SK-N-SH (cell line): ENCODE measurements at regions not wholly inside any gene's neighbourhood (a gene's known extent, or its start where the extent isn't known, plus 50 kb on each side); places are given as distances from the start of the nearest gene placed in this dataset.

ENCODE experiments used
- CTCF ChIA-PET: fragments of 300-600, 350-600 bp; formaldehyde crosslinking; extraction: SDS; loops from one replicate; lab custom pipeline; 2021; lab: Yijun Ruan, JAX
- POLR2A ChIA-PET: fragments of 350-600 bp; sonication (Branson Sonifier 250); formaldehyde crosslinking; extraction: SDS; loops from one replicate; lab custom pipeline; 2020; ENCODE audit warnings: antibody characterized with exemption, inconsistent platforms; lab: Yijun Ruan, JAX
- DNase-seq: peaks from one replicate; pipeline ENCODE4 v3.0.0; 2012
- H2AFZ ChIP-seq: fragments of 200-600 bp; sonication (generic); 2 replicates; pipeline ENCODE4 v1.8.1; 2016; ENCODE audit warnings: antibody characterized with exemption, mild to moderate bottlenecking, low read depth
- H3F3A ChIP-seq: fragments of 200-600 bp; sonication (generic); replicated peaks from 2 replicates; pipeline ENCODE3; 2016; ENCODE audit warnings: antibody characterized with exemption, mild to moderate bottlenecking; ENCODE audit not compliant: insufficient read depth
- H3K27ac ChIP-seq, 2 experiments: fragments of 200-500 bp in 1 of 2; fragments of 200-600 bp in 1 of 2; sonication (Bioruptor generic) in 1 of 2; sonication (generic), shearing (Covaris generic) in 1 of 2; 2 replicates each; pipeline versions ENCODE4 v1.5.1 to v1.6.1; 2014 to 2016; ENCODE audit warnings: low read depth in 2 of 2, inconsistent platforms in 1 of 2, low read length in 1 of 2, mild to moderate bottlenecking in 1 of 2, mixed read lengths in 1 of 2
- H3K27me3 ChIP-seq: fragments of 200-600 bp; sonication (generic), shearing (Covaris generic); 2 replicates; pipeline ENCODE4 v1.6.1; 2016; ENCODE audit warnings: mixed run types; ENCODE audit not compliant: insufficient read depth
- H3K36me3 ChIP-seq, 2 experiments: fragments of 200-500 bp in 1 of 2; fragments of 200-600 bp in 1 of 2; sonication (Bioruptor generic) in 1 of 2; sonication (generic) in 1 of 2; replicated peaks in 1 of 2; 2 replicates each; pipeline versions ENCODE3 to v1.5.1; 2014 to 2016; ENCODE audit warnings: low read length in 1 of 2, mild to moderate bottlenecking in 1 of 2; ENCODE audit not compliant: insufficient read depth in 2 of 2, control insufficient read depth in 1 of 2
- H3K4me1 ChIP-seq, 2 experiments: fragments of 200-500 bp in 1 of 2; fragments of 200-600 bp in 1 of 2; sonication (Bioruptor generic) in 1 of 2; sonication (generic), shearing (Covaris generic) in 1 of 2; 2 replicates each; pipeline versions ENCODE4 v1.5.1 to v1.6.1; 2014 to 2016; ENCODE audit warnings: low read depth in 1 of 2, low read length in 1 of 2, mixed run types in 1 of 2; ENCODE audit not compliant: insufficient read depth in 2 of 2, control insufficient read depth in 1 of 2
- H3K4me2 ChIP-seq: fragments of 200-600 bp; sonication (generic), shearing (Covaris generic); 2 replicates; pipeline ENCODE4 v1.6.1; 2017; ENCODE audit warnings: mixed run types
- H3K4me3 ChIP-seq, 2 experiments: fragments of 200-500 bp in 1 of 2; fragments of 200-600 bp in 1 of 2; sonication (Bioruptor generic) in 1 of 2; sonication (generic), shearing (Covaris generic) in 1 of 2; 2 replicates each; pipeline versions ENCODE4 v1.5.1 to v1.8.1; 2014 to 2016; ENCODE audit warnings: low read depth in 2 of 2, inconsistent platforms in 1 of 2, low read length in 1 of 2, mild to moderate bottlenecking in 1 of 2, mixed read lengths in 1 of 2, moderate library complexity in 1 of 2
- H3K79me2 ChIP-seq: fragments of 200-600 bp; sonication (generic); 2 replicates; pipeline ENCODE4 v1.8.1; 2017; ENCODE audit warnings: mild to moderate bottlenecking; ENCODE audit not compliant: insufficient read depth
- H3K9ac ChIP-seq: fragments of 200-600 bp; sonication (generic); 2 replicates; pipeline ENCODE4 v1.6.1; 2017; ENCODE audit warnings: mixed run types
- H3K9me2 ChIP-seq: fragments of 200-600 bp; sonication (generic); 2 replicates; pipeline ENCODE4 v1.6.1; 2017; ENCODE audit warnings: mixed run types
- H3K9me3 ChIP-seq: fragments of 200-600 bp; sonication (generic); 2 replicates; pipeline ENCODE4 v1.6.1; 2017; ENCODE audit warnings: mixed run types, mild to moderate bottlenecking, moderate library complexity
- H4K20me1 ChIP-seq: fragments of 200-600 bp; sonication (generic); 2 replicates; pipeline ENCODE4 v1.6.1; 2017; ENCODE audit warnings: mild to moderate bottlenecking, mixed run types; ENCODE audit not compliant: insufficient read depth
- CHD2 ChIP-seq: fragments of 150-350 bp; IDR thresholded peaks from 2 replicates; pipeline ENCODE4 v1.6.1; 2018; ENCODE audit warnings: low read length; ENCODE audit not compliant: partially characterized antibody
- CTCF ChIP-seq: fragments of 200-600 bp; sonication (generic); IDR thresholded peaks from 2 replicates; pipeline ENCODE4 v1.6.1; 2017; ENCODE audit warnings: antibody characterized with exemption, mild to moderate bottlenecking, moderate library complexity
- ELF1 ChIP-seq: IDR thresholded peaks from 2 replicates; pipeline ENCODE4 v1.4.0; 2012
- EZH2phosphoT487 ChIP-seq: fragments of 200-600 bp; sonication (generic); IDR thresholded peaks from 2 replicates; pipeline ENCODE4 v1.6.1; 2017; ENCODE audit warnings: low read depth, mixed run types, mild to moderate bottlenecking, antibody characterized with exemption, moderate library complexity, borderline replicate concordance
- FOXJ3 ChIP-seq: sonication (generic); formaldehyde crosslinking; IDR thresholded peaks from 2 replicates; pipeline ENCODE4 v1.5.1; 2020; ENCODE audit warnings: mild to moderate bottlenecking, missing genetic modification reagents
- JUND ChIP-seq: IDR thresholded peaks from 2 replicates; pipeline ENCODE4 v1.4.0; 2012
- MXI1 ChIP-seq: IDR thresholded peaks from 2 replicates; pipeline ENCODE4 v1.6.1; 2012; ENCODE audit warnings: mild to moderate bottlenecking, low read depth, low read length, improper control_type of control experiment
- NFIC ChIP-seq: IDR thresholded peaks from 2 replicates; pipeline ENCODE4 v1.4.0; 2012; ENCODE audit warnings: borderline replicate concordance
- POLR2AphosphoS5 ChIP-seq: IDR thresholded peaks from 2 replicates; pipeline ENCODE4 v1.6.1; 2012; ENCODE audit warnings: low read depth, low read length
- RFX5 ChIP-seq: IDR thresholded peaks from 2 replicates; pipeline ENCODE4 v1.6.1; 2012; ENCODE audit warnings: mild to moderate bottlenecking, improper control_type of control experiment, low read length
- SMC3 ChIP-seq: IDR thresholded peaks from 2 replicates; pipeline ENCODE4 v1.6.1; 2012; ENCODE audit warnings: low read depth, low read length, improper control_type of control experiment
- WGBS: methylation state at CpG from one replicate; pipeline ENCODE4 v1.1.6; 2017; ENCODE audit warnings: low lambda C conversion rate; 5-methylcytosine and 5-hydroxymethylcytosine counted together
- TF ChIP-seq, protein P1 (sequence below): IDR thresholded peaks from 2 replicates; pipeline ENCODE4 v1.6.1; 2012; ENCODE audit warnings: mild to moderate bottlenecking, low read depth, low read length, moderate library complexity
- TF ChIP-seq, protein P2 (sequence below): fragments of 150-350 bp; IDR thresholded peaks from 2 replicates; pipeline ENCODE4 v1.6.1; 2016; ENCODE audit warnings: mild to moderate bottlenecking, low read depth, low read length
- TF ChIP-seq, protein P3 (sequence below): fragments of 150-350 bp; IDR thresholded peaks from 2 replicates; pipeline ENCODE4 v1.6.1; 2017; ENCODE audit warnings: antibody characterized with exemption, low read length, low read depth, borderline replicate concordance

- H3K27me3 ChIP-seq: no peaks in the 10 kb centered on the region
- no peak overlapping the region for H3K9ac ChIP-seq
- no peaks in the 10 kb centered on the region for H3K4me1 ChIP-seq
- CTCF ChIA-PET: no interaction called here
- POLR2A ChIA-PET: no interaction called here
- no peaks in the 10 kb centered on the region for H3K79me2 ChIP-seq
- H3K36me3 ChIP-seq: no peaks in the 10 kb centered on the region
- no peaks in the 10 kb centered on the region for H3F3A ChIP-seq
- no peak for DNase-seq
- H2AFZ ChIP-seq: no peak overlapping the region
- no peak overlapping the region for H3K27ac ChIP-seq
- no peaks in the 10 kb centered on the region for H3K9me3 ChIP-seq
- H3K9me2 ChIP-seq: no peaks in the 10 kb centered on the region
- H3K4me3 ChIP-seq: no peak overlapping the region
- TF ChIP-seq, protein P1, sequence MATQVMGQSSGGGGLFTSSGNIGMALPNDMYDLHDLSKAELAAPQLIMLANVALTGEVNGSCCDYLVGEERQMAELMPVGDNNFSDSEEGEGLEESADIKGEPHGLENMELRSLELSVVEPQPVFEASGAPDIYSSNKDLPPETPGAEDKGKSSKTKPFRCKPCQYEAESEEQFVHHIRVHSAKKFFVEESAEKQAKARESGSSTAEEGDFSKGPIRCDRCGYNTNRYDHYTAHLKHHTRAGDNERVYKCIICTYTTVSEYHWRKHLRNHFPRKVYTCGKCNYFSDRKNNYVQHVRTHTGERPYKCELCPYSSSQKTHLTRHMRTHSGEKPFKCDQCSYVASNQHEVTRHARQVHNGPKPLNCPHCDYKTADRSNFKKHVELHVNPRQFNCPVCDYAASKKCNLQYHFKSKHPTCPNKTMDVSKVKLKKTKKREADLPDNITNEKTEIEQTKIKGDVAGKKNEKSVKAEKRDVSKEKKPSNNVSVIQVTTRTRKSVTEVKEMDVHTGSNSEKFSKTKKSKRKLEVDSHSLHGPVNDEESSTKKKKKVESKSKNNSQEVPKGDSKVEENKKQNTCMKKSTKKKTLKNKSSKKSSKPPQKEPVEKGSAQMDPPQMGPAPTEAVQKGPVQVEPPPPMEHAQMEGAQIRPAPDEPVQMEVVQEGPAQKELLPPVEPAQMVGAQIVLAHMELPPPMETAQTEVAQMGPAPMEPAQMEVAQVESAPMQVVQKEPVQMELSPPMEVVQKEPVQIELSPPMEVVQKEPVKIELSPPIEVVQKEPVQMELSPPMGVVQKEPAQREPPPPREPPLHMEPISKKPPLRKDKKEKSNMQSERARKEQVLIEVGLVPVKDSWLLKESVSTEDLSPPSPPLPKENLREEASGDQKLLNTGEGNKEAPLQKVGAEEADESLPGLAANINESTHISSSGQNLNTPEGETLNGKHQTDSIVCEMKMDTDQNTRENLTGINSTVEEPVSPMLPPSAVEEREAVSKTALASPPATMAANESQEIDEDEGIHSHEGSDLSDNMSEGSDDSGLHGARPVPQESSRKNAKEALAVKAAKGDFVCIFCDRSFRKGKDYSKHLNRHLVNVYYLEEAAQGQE: no peak
- no peak for TF ChIP-seq SMC3
- TF ChIP-seq JUND: no peak
- TF ChIP-seq EZH2phosphoT487: no peak
- no peak for TF ChIP-seq RFX5
- TF ChIP-seq CTCF: no peak
- no peak overlapping the region for H3K4me2 ChIP-seq
- H4K20me1 ChIP-seq: no peaks in the 10 kb centered on the region
Observed at GRCh38 chr14:83425138-83425537, 1891.5 kb upstream of the SEL1L start.

DNA sequence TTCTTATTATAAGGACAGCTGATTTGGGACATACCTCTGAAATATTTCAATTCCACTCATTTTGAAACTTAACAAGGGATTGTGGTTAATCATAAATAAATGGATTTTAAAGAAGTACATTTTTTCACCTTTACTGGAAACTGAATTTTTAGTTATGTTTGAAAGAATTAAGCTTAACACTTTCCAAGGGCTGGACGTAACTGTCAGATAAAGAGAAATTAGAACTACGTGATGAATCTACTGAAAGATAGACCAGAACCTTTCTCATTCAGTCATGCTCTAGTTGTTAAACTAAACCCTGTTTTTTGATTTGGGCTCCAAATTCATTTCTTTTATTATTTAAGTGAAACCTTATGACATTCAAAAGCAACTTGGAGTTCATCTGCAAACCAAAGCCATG lies 1892.1 kb upstream of the SEL1L start:
- no peaks in the 10 kb centered on the region for H3K9me3 ChIP-seq

More for the DNA sequence above, 1892.1 kb upstream of the SEL1L start:
- TF ChIP-seq MXI1 (no peak), CHD2 (no peak), POLR2AphosphoS5 (no peak), FOXJ3 (no peak), NFIC (no peak), EZH2phosphoT487 (no peak), SMC3 (no peak), ELF1 (no peak)
- TF ChIP-seq, protein P2, sequence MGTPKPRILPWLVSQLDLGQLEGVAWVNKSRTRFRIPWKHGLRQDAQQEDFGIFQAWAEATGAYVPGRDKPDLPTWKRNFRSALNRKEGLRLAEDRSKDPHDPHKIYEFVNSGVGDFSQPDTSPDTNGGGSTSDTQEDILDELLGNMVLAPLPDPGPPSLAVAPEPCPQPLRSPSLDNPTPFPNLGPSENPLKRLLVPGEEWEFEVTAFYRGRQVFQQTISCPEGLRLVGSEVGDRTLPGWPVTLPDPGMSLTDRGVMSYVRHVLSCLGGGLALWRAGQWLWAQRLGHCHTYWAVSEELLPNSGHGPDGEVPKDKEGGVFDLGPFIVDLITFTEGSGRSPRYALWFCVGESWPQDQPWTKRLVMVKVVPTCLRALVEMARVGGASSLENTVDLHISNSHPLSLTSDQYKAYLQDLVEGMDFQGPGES: no peak
- TF ChIP-seq, protein P3, sequence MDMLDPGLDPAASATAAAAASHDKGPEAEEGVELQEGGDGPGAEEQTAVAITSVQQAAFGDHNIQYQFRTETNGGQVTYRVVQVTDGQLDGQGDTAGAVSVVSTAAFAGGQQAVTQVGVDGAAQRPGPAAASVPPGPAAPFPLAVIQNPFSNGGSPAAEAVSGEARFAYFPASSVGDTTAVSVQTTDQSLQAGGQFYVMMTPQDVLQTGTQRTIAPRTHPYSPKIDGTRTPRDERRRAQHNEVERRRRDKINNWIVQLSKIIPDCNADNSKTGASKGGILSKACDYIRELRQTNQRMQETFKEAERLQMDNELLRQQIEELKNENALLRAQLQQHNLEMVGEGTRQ: no peak
- WGBS: 13% methylated on average over 2 of the region's 2 CpGs
- Histone ChIP-seq H3K9ac (no peak overlapping the region), H3K27me3 (no peaks in the 10 kb centered on the region), H3K27ac (no peak overlapping the region), H3K4me3 (no peak overlapping the region), H3F3A (no peaks in the 10 kb centered on the region), H3K4me2 (no peak overlapping the region), H3K36me3 (no peaks in the 10 kb centered on the region), H3K4me1 (no peaks in the 10 kb centered on the region), H3K9me2 (no peaks in the 10 kb centered on the region), H4K20me1 (no peaks in the 10 kb centered on the region), H2AFZ (no peak overlapping the region), H3K79me2 (no peaks in the 10 kb centered on the region)
- DNase-seq: no peak
- ChIA-PET CTCF (no interaction called here), POLR2A (no interaction called here)
